Ovary (tissue), 3 donors: ENCODE measurements at regions not wholly inside any gene's neighbourhood (a gene's known extent, or its start where the extent isn't known, plus 50 kb on each side); places are given as distances from the start of the nearest gene placed in this dataset.

ENCODE experiments used
- CTCF ChIP-seq, 3 donors: fragments of 450-650 bp in 2 of 3; fragments of 200-600 bp in 1 of 3; IDR thresholded peaks; one replicate each; pipeline versions ENCODE4 v1.5.1 to v1.8.0; 2016 to 2022; ENCODE audit warnings: antibody characterized with exemption in 3 of 3, mild to moderate bottlenecking in 1 of 3
- POLR2A ChIP-seq: fragments of 450-650 bp; IDR thresholded peaks from one replicate; pipeline ENCODE4 v1.6.1; 2017; ENCODE audit warnings: antibody characterized with exemption, mild to moderate bottlenecking, moderate library complexity
- donor health status: DM: no; HTN: no; CAD: no.

- no peak for TF ChIP-seq CTCF (IDR thresholded peaks at IDR 0.05)
- no peak for TF ChIP-seq POLR2A
Measured at GRCh38 chrX:22742174-22742573, 257.6 kb upstream of the DDX53 start.
